KMS-11 (cell line): ENCODE measurements at regions not wholly inside any gene's neighbourhood (a gene's known extent, or its start where the extent isn't known, plus 50 kb on each side); places are given as distances from the start of the nearest gene placed in this dataset.

Experiments
- H2AFZ ChIP-seq: fragments of 200-600 bp; sonication (generic); 2 replicates; pipeline ENCODE4 v1.6.1; 2016; ENCODE audit warnings: antibody characterized with exemption, mixed run types, low read depth
- H3K27ac ChIP-seq: fragments of 200-600 bp; sonication (generic); 2 replicates; pipeline ENCODE4 v1.6.1; 2016; ENCODE audit warnings: mild to moderate bottlenecking, mixed run types
- H3K27me3 ChIP-seq: fragments of 200-600 bp; sonication (generic); 2 replicates; pipeline ENCODE4 v1.6.1; 2017; ENCODE audit warnings: mild to moderate bottlenecking, low read depth, mixed run types, moderate library complexity; ENCODE audit not compliant: insufficient read depth
- H3K36me3 ChIP-seq: fragments of 200-600 bp; sonication (generic); 2 replicates; pipeline ENCODE4 v1.6.1; 2017; ENCODE audit warnings: mild to moderate bottlenecking, mixed run types; ENCODE audit not compliant: insufficient read depth
- H3K4me1 ChIP-seq: fragments of 200-600 bp; sonication (generic); 2 replicates; pipeline ENCODE4 v1.6.1; 2016; ENCODE audit warnings: mild to moderate bottlenecking, low read depth, mixed run types; ENCODE audit not compliant: poor library complexity, severe bottlenecking
- H3K4me2 ChIP-seq: fragments of 200-600 bp; sonication (generic); 2 replicates; pipeline ENCODE4 v1.7.0; 2016; ENCODE audit warnings: mild to moderate bottlenecking, mixed run types
- H3K4me3 ChIP-seq: fragments of 200-600 bp; sonication (generic); IDR thresholded peaks from 2 replicates; pipeline ENCODE4 v1.6.1; 2017; ENCODE audit warnings: low read depth, low read length, mixed read lengths; ENCODE audit not compliant: insufficient read depth
- H3K79me2 ChIP-seq: fragments of 200-600 bp; sonication (generic); 2 replicates; pipeline ENCODE4 v1.6.1; 2016; ENCODE audit warnings: low read depth, mixed run types; ENCODE audit not compliant: insufficient read depth
- H3K9ac ChIP-seq: fragments of 200-600 bp; sonication (generic); 2 replicates; pipeline ENCODE4 v1.6.1; 2016; ENCODE audit warnings: mild to moderate bottlenecking, mixed run types
- H4K20me1 ChIP-seq: fragments of 200-600 bp; sonication (generic); 2 replicates; pipeline ENCODE4 v1.6.1; 2016; ENCODE audit warnings: mild to moderate bottlenecking, mixed run types; ENCODE audit not compliant: insufficient read depth
- CTCF ChIP-seq: fragments of 200-600 bp; sonication (generic); conservative IDR thresholded peaks from 2 replicates; pipeline ENCODE4 v1.6.1; 2017; ENCODE audit warnings: low read depth, mild to moderate bottlenecking, antibody characterized with exemption, low read length, moderate library complexity, mixed read lengths

- no peaks in the 10 kb centered on the region for H3K36me3 ChIP-seq
- H3K4me3 ChIP-seq = no peak overlapping the region
- H3K27ac ChIP-seq = no peak overlapping the region
- H3K9ac ChIP-seq = no peak overlapping the region
- H3K27me3 ChIP-seq = no peaks in the 10 kb centered on the region
- H2AFZ ChIP-seq = no peak overlapping the region
- no peaks in the 10 kb centered on the region for H3K79me2 ChIP-seq
- H3K4me2 ChIP-seq = no peak overlapping the region
- H3K4me1 ChIP-seq = no peaks in the 10 kb centered on the region
- no peaks in the 10 kb centered on the region for H4K20me1 ChIP-seq
- TF ChIP-seq CTCF = no peak
These were observed 306.6 kb upstream of the FKBP1C start for GRCh38 chr6:62904687-62905086.

- Histone ChIP-seq H3K36me3 (no peaks in the 10 kb centered on the region), H3K4me2 (no peak overlapping the region), H3K9ac (no peak overlapping the region), H3K27me3 (no peaks in the 10 kb centered on the region), H4K20me1 (no peaks in the 10 kb centered on the region), H3K27ac (no peak overlapping the region), H3K79me2 (no peaks in the 10 kb centered on the region), H3K4me1 (no peaks in the 10 kb centered on the region), H3K4me3 (no peak overlapping the region), H2AFZ (no peak overlapping the region)
- TF ChIP-seq CTCF = no peak
These were observed 296.7 kb upstream of the FKBP1C start for GRCh38 chr6:62914530-62914929.

GRCh38 chr6:62923728-62924127, 287.5 kb upstream of the FKBP1C start:
- H3K4me2 ChIP-seq = no peak overlapping the region
- no peak overlapping the region for H2AFZ ChIP-seq
- H4K20me1 ChIP-seq = no peaks in the 10 kb centered on the region
- no peaks in the 10 kb centered on the region for H3K27me3 ChIP-seq
- no peak overlapping the region for H3K4me3 ChIP-seq
- no peaks in the 10 kb centered on the region for H3K36me3 ChIP-seq
- no peak overlapping the region for H3K27ac ChIP-seq
- no peaks in the 10 kb centered on the region for H3K79me2 ChIP-seq
- no peak overlapping the region for H3K9ac ChIP-seq
- no peak for TF ChIP-seq CTCF
- no peaks in the 10 kb centered on the region for H3K4me1 ChIP-seq

- H4K20me1 ChIP-seq = no peaks in the 10 kb centered on the region
- no peaks in the 10 kb centered on the region for H3K36me3 ChIP-seq
- no peaks in the 10 kb centered on the region for H3K79me2 ChIP-seq
- H3K4me2 ChIP-seq = no peak overlapping the region
- H3K4me1 ChIP-seq = no peaks in the 10 kb centered on the region
- no peak overlapping the region for H2AFZ ChIP-seq
- H3K4me3 ChIP-seq = no peak overlapping the region
- H3K27me3 ChIP-seq = no peaks in the 10 kb centered on the region
- H3K27ac ChIP-seq = no peak overlapping the region
- no peak overlapping the region for H3K9ac ChIP-seq
- no peak for TF ChIP-seq CTCF
These were observed 270.4 kb upstream of the FKBP1C start for GRCh38 chr6:62940848-62941247.

- H3K27ac ChIP-seq = no peak overlapping the region
- no peak overlapping the region for H2AFZ ChIP-seq
- no peaks in the 10 kb centered on the region for H3K27me3 ChIP-seq
- no peak overlapping the region for H3K9ac ChIP-seq
- no peaks in the 10 kb centered on the region for H3K79me2 ChIP-seq
- no peaks in the 10 kb centered on the region for H4K20me1 ChIP-seq
- H3K4me3 ChIP-seq = no peak overlapping the region
- H3K4me1 ChIP-seq = no peaks in the 10 kb centered on the region
- TF ChIP-seq CTCF = no peak
- H3K4me2 ChIP-seq = no peak overlapping the region
- H3K36me3 ChIP-seq = no peaks in the 10 kb centered on the region
These were observed 269.3 kb upstream of the FKBP1C start for GRCh38 chr6:62942000-62942399.
